ENCODE measurements at regions not wholly inside any gene's neighbourhood (a gene's known extent, or its start where the extent isn't known, plus 50 kb on each side); places are given as distances from the start of the nearest gene placed in this dataset.

DNA sequence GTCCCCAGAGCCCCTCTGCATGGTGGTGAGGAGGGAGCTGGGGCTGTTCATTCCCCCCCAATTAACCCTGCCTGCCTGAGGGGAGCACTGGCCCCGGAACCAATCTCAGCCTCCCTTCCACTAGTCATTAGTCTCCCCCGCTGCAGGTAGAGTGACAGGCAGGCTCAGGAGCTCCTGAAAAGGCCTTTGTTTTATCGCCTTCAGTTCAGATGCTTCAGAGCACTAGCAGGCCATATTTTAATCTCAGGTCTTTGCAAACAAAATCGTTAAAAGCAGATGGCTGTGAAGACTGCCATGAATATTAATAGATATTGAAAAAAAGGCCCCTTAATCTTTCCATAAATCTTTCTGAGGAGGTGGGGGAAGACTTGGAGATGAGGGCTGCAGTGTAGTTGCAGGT is 250.7 kb downstream of the RPS24 start:
- Histone ChIP-seq H3K9ac (ENCODE audit: insufficient read length, low read depth) (no peak overlapping the region), H3K4me1 (ENCODE audit: insufficient read depth, insufficient read length) (peaks cover 8% of the 10 kb centered on the region)
- DNase-seq (ENCODE audit: low read depth, low spot score): no peak

DNA sequence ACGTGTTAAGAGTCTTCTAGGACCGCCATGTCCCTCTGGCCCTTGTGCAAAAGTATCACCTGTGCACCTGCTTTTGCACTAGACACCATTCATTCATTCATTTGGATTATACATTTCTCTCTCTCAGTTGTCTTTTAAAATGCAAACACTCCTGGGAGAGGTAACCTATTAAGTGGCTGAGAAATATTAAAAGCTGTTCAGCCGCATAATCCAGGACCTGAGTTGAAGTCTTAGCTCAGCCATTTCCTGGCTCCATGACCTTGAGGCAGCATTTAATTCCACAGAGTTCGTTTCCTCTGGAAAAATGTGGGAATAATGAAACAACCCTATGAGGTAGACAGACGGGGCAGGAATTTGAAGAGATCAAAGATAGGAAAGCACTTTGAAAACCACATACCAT is 251.6 kb downstream of the RPS24 start:
- Histone ChIP-seq H3K4me1 (ENCODE audit: insufficient read depth, insufficient read length) (peaks cover 11% of the 10 kb centered on the region), H3K4me3 (ENCODE audit: insufficient read length, low read depth) (no peak overlapping the region), H3K27me3 (ENCODE audit: insufficient read depth, insufficient read length) (no peaks in the 10 kb centered on the region), H3K9me3 (ENCODE audit: insufficient read depth, low read length) (no peaks in the 10 kb centered on the region), H3K9ac (ENCODE audit: insufficient read length, low read depth) (no peak overlapping the region), H3K36me3 (ENCODE audit: insufficient read depth, insufficient read length, low read length) (no peaks in the 10 kb centered on the region)
- no peak for TF ChIP-seq YY1 (IDR thresholded peaks at IDR 0.05; ENCODE audit: insufficient read depth, insufficient read length)
- no peak for TF ChIP-seq SUZ12 (IDR thresholded peaks at IDR 0.05; ENCODE audit: extremely low read depth, insufficient read depth, insufficient read length)
- TF ChIP-seq ZNF274 (IDR thresholded peaks at IDR 0.05; ENCODE audit: low read depth, low read length): no peak
- DNase-seq (ENCODE audit: low read depth, low spot score): no peak

More for the DNA sequence above, 250.7 kb downstream of the RPS24 start:
- TF ChIP-seq ZNF274 (IDR thresholded peaks at IDR 0.05; ENCODE audit: low read depth, low read length) (no peak), SUZ12 (IDR thresholded peaks at IDR 0.05; ENCODE audit: extremely low read depth, insufficient read depth, insufficient read length) (no peak), YY1 (IDR thresholded peaks at IDR 0.05; ENCODE audit: insufficient read depth, insufficient read length) (no peak)
- no peaks in the 10 kb centered on the region for H3K9me3 ChIP-seq (ENCODE audit: insufficient read depth, low read length)
- no peak overlapping the region for H3K4me3 ChIP-seq (ENCODE audit: insufficient read length, low read depth)
- no peaks in the 10 kb centered on the region for H3K27me3 ChIP-seq (ENCODE audit: insufficient read depth, insufficient read length)
- no peaks in the 10 kb centered on the region for H3K36me3 ChIP-seq (ENCODE audit: insufficient read depth, insufficient read length, low read length)

DNA sequence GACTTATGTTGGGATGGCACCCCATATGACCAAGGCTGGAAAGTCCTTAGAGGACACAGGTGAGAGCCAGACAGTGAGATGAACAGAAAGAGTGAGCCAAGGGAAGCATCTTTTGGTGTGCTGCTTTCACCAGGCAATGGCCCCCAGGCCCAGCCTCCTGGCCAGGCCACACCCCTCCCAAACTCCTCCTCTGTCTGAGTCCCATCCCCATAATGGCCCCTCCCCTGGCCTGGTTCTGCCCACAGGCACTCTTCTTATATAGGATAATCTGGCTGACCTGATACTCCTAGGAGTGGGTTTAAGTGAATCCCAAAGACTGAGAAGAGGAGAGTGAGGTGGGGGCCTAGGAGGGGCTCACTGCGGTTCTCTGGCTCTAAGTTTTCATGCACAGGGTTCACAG is 252.5 kb downstream of the RPS24 start:
- TF ChIP-seq ZNF274 (IDR thresholded peaks at IDR 0.05; ENCODE audit: low read depth, low read length) (no peak), SUZ12 (IDR thresholded peaks at IDR 0.05; ENCODE audit: extremely low read depth, insufficient read depth, insufficient read length) (no peak), YY1 (IDR thresholded peaks at IDR 0.05; ENCODE audit: insufficient read depth, insufficient read length) (no peak)
- no peak for DNase-seq (ENCODE audit: low read depth, low spot score)

DNA sequence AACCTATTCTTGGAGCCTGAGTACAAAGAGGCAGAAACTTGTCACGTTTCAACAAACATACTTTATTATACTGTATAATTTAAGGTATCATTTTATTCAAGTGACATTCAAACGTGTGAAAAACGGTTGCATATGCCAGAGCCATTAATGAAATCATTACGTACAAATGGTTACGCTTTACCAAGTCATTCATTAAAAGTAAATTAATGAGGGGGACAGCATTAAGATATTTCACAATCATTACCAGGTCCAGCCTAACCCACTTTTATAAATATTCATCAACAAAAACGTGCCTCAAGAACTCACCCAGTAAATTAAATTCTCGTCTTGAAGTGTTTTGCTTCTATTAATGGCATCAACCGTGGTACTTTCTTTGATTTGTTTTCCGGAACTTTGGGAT is 253.0 kb downstream of the RPS24 start:
- Histone ChIP-seq H3K27me3 (ENCODE audit: insufficient read depth, insufficient read length) (no peaks in the 10 kb centered on the region), H3K4me3 (ENCODE audit: insufficient read length, low read depth) (no peak overlapping the region), H3K9me3 (ENCODE audit: insufficient read depth, low read length) (no peaks in the 10 kb centered on the region), H3K4me1 (ENCODE audit: insufficient read depth, insufficient read length) (peaks cover 11% of the 10 kb centered on the region), H3K36me3 (ENCODE audit: insufficient read depth, insufficient read length, low read length) (no peaks in the 10 kb centered on the region), H3K9ac (ENCODE audit: insufficient read length, low read depth) (no peak overlapping the region)
- no peak for DNase-seq (ENCODE audit: low read depth, low spot score)
- TF ChIP-seq ZNF274 (IDR thresholded peaks at IDR 0.05; ENCODE audit: low read depth, low read length): no peak
- no peak for TF ChIP-seq SUZ12 (IDR thresholded peaks at IDR 0.05; ENCODE audit: extremely low read depth, insufficient read depth, insufficient read length)
- no peak for TF ChIP-seq YY1 (IDR thresholded peaks at IDR 0.05; ENCODE audit: insufficient read depth, insufficient read length)

More for the DNA sequence above, 252.5 kb downstream of the RPS24 start:
- Histone ChIP-seq H3K9me3 (ENCODE audit: insufficient read depth, low read length) (no peaks in the 10 kb centered on the region), H3K4me1 (ENCODE audit: insufficient read depth, insufficient read length) (peaks cover 11% of the 10 kb centered on the region), H3K9ac (ENCODE audit: insufficient read length, low read depth) (no peak overlapping the region), H3K27me3 (ENCODE audit: insufficient read depth, insufficient read length) (no peaks in the 10 kb centered on the region), H3K4me3 (ENCODE audit: insufficient read length, low read depth) (no peak overlapping the region), H3K36me3 (ENCODE audit: insufficient read depth, insufficient read length, low read length) (no peaks in the 10 kb centered on the region)

DNA sequence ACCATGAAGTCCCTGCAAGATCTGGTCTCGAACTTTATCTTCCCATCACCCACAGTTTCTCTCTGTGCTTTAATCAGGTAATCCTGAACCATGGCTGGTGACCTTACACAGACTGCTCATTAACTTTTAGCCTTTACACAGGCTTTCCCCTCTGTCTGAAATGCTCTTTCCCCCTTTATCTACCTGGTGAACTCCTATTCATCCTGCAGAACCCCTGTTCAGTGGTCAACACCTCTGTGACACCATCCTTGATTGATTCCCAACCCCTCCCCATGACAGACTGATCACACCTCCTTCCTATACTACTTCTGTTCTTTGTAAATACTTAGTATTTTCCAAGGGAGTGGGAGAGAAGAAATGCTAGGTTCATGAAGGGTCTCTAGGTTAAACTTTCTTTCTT is 254.0 kb downstream of the RPS24 start:
- no peaks in the 10 kb centered on the region for H3K27me3 ChIP-seq (ENCODE audit: insufficient read depth, insufficient read length)
- H3K4me3 ChIP-seq (ENCODE audit: insufficient read length, low read depth): no peak overlapping the region
- no peaks in the 10 kb centered on the region for H3K9me3 ChIP-seq (ENCODE audit: insufficient read depth, low read length)
- no peak overlapping the region for H3K9ac ChIP-seq (ENCODE audit: insufficient read length, low read depth)
- TF ChIP-seq YY1 (IDR thresholded peaks at IDR 0.05; ENCODE audit: insufficient read depth, insufficient read length) (no peak), ZNF274 (IDR thresholded peaks at IDR 0.05; ENCODE audit: low read depth, low read length) (no peak), SUZ12 (IDR thresholded peaks at IDR 0.05; ENCODE audit: extremely low read depth, insufficient read depth, insufficient read length) (no peak)
- no peaks in the 10 kb centered on the region for H3K36me3 ChIP-seq (ENCODE audit: insufficient read depth, insufficient read length, low read length)
- peaks cover 5% of the 10 kb centered on the region for H3K4me1 ChIP-seq (ENCODE audit: insufficient read depth, insufficient read length)
- no peak for DNase-seq (ENCODE audit: low read depth, low spot score)

DNA sequence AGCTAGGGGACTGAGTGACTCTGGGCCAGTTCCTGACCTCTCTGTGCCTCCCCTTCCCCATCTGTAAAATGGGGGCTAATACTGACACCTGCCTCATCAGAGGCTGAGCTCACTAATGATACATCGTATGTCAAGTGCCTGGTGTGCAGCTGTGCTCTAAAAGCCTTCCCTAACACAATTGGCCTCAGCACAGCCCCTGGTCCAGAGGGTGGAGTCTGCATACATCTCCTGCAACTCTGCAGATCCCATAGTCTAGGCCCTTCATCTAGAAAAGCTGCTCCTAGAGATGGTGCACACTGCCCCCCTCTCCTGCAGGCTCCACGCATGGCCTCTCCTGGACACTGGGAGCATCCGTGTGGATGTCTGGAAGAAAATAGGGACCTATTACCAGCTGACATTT is 255.0 kb downstream of the RPS24 start:
- TF ChIP-seq ZNF274 (IDR thresholded peaks at IDR 0.05; ENCODE audit: low read depth, low read length) (no peak), SUZ12 (IDR thresholded peaks at IDR 0.05; ENCODE audit: extremely low read depth, insufficient read depth, insufficient read length) (no peak), YY1 (IDR thresholded peaks at IDR 0.05; ENCODE audit: insufficient read depth, insufficient read length) (no peak)
- Histone ChIP-seq H3K27me3 (ENCODE audit: insufficient read depth, insufficient read length) (no peaks in the 10 kb centered on the region), H3K4me3 (ENCODE audit: insufficient read length, low read depth) (no peak overlapping the region), H3K4me1 (ENCODE audit: insufficient read depth, insufficient read length) (peaks cover 8% of the 10 kb centered on the region), H3K9me3 (ENCODE audit: insufficient read depth, low read length) (no peaks in the 10 kb centered on the region), H3K9ac (ENCODE audit: insufficient read length, low read depth) (no peak overlapping the region), H3K36me3 (ENCODE audit: insufficient read depth, insufficient read length, low read length) (no peaks in the 10 kb centered on the region)
- no peak for DNase-seq (ENCODE audit: low read depth, low spot score)

DNA sequence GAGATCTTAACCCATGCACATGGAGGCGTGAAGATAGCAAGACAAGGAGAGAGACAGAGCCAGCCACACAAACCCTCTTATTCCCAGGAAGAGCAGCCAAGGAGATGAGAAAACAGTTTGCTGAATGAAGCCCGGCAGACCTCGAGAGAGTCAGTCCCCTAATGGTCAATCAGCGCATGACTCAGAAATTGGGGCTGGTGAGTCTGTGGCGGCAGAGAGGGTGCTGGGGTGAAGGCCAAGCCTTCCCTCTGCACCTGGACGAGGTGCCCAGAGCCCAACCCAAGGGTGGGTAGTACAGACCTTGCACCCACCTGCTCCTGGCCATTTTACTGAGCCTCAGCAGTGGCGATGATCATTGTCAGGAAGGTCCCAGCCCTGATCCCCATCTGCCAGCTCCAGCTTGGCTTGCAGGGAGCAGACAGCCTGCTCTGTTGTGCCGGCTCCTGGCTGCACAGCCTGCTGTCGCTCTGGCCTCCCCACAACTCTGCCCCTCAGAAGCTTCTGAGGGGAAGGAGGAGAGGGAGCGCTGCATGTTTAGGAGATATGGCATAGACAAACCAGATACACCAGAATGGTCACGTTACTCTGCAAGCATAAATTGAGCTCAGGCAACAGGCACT is 256.6 kb downstream of the RPS24 start:
- H3K9ac ChIP-seq (ENCODE audit: insufficient read length, low read depth): no peak overlapping the region
- no peak for DNase-seq (ENCODE audit: low read depth, low spot score)
- H3K27me3 ChIP-seq (ENCODE audit: insufficient read depth, insufficient read length): no peaks in the 10 kb centered on the region
- H3K4me1 ChIP-seq (ENCODE audit: insufficient read depth, insufficient read length): peaks cover 7% of the 10 kb centered on the region
- TF ChIP-seq ZNF274 (IDR thresholded peaks at IDR 0.05; ENCODE audit: low read depth, low read length) (no peak), SUZ12 (IDR thresholded peaks at IDR 0.05; ENCODE audit: extremely low read depth, insufficient read depth, insufficient read length) (no peak), YY1 (IDR thresholded peaks at IDR 0.05; ENCODE audit: insufficient read depth, insufficient read length) (no peak)
- no peaks in the 10 kb centered on the region for H3K9me3 ChIP-seq (ENCODE audit: insufficient read depth, low read length)
- no peak overlapping the region for H3K4me3 ChIP-seq (ENCODE audit: insufficient read length, low read depth)
- H3K36me3 ChIP-seq (ENCODE audit: insufficient read depth, insufficient read length, low read length): no peaks in the 10 kb centered on the region
